Naive B cell (primary cell): ENCODE measurements at regions not wholly inside any gene's neighbourhood (a gene's known extent, or its start where the extent isn't known, plus 50 kb on each side); places are given as distances from the start of the nearest gene placed in this dataset.

Experiments
- ATAC-seq, 2 donors: fragments of 150-1000 bp; cut with Tn5 transposase; 2 replicates each; pipeline ENCODE4 v1.10.0; 2021; ENCODE audit warnings: low read depth in 2 of 2, mild to moderate bottlenecking in 2 of 2, moderate library complexity in 2 of 2
- DNase-seq: peaks from one replicate; pipeline ENCODE4 v3.0.0; 2022
- H3K27ac Mint-ChIP-seq, 6 donors: one replicate each; pipeline ENCODE4 v1.8.0; 2020 to 2022; ENCODE audit warnings: mild to moderate bottlenecking in 6 of 6, mixed read lengths in 6 of 6, moderate library complexity in 5 of 6, inconsistent platforms in 2 of 6
- H3K27me3 Mint-ChIP-seq, 3 donors: one replicate each; pipeline ENCODE4 v1.8.0; 2021 to 2022; ENCODE audit warnings: mixed read lengths in 3 of 3, mild to moderate bottlenecking in 1 of 3
- H3K36me3 Mint-ChIP-seq, 2 donors: one replicate each; pipeline ENCODE4 v1.8.0; 2020 to 2022; ENCODE audit warnings: mixed read lengths in 2 of 2, inconsistent platforms in 1 of 2, mild to moderate bottlenecking in 1 of 2
- H3K4me1 Mint-ChIP-seq, 3 donors: one replicate each; pipeline ENCODE4 v1.8.0; 2020 to 2022; ENCODE audit warnings: mixed read lengths in 3 of 3, inconsistent platforms in 1 of 3, mild to moderate bottlenecking in 1 of 3, moderate library complexity in 1 of 3
- H3K4me3 Mint-ChIP-seq, 8 donors: one replicate each; pipeline ENCODE4 v1.8.0; 2020 to 2022; ENCODE audit warnings: mild to moderate bottlenecking in 8 of 8, mixed read lengths in 8 of 8, moderate library complexity in 8 of 8, inconsistent platforms in 2 of 8
- H3K9me3 Mint-ChIP-seq, 7 donors: one replicate each; pipeline ENCODE4 v1.8.0; 2020 to 2022; ENCODE audit warnings: mixed read lengths in 7 of 7, mild to moderate bottlenecking in 5 of 7, inconsistent platforms in 2 of 7, moderate library complexity in 1 of 7

DNA sequence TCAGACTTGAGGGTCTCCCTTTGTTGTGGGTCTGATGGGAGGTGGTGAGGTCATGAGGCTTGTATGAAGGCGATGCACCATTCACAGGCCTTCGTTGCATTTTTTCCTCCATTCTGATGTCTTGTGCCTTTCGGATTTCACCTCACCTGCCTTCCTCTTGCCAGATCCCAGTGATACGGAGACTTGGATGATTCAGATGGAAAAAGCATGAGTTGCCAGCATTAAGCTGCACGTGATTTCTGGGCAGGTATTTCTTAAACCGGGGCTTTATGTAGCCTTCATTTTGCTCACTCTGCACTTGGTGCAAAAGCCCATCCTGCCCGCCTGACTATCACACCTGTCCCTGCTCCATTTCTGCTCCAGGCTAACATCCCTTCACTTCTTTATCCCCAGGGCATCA, 216.7 kb downstream of the SNX19 start:
- DNase-seq (no peak), ATAC-seq (no peak)
- no peak overlapping the region for H3K4me3 Mint-ChIP-seq
- H3K9me3 Mint-ChIP-seq = peaks cover 0 to 6% (median 2%) of the 10 kb centered on the region in 7 donors
- no peak overlapping the region for H3K27ac Mint-ChIP-seq
- no peaks in the 10 kb centered on the region for H3K36me3 Mint-ChIP-seq
- peaks cover 0 to 6% (median 5%) of the 10 kb centered on the region in 3 donors for H3K27me3 Mint-ChIP-seq
- H3K4me1 Mint-ChIP-seq = no peaks in the 10 kb centered on the region

DNA sequence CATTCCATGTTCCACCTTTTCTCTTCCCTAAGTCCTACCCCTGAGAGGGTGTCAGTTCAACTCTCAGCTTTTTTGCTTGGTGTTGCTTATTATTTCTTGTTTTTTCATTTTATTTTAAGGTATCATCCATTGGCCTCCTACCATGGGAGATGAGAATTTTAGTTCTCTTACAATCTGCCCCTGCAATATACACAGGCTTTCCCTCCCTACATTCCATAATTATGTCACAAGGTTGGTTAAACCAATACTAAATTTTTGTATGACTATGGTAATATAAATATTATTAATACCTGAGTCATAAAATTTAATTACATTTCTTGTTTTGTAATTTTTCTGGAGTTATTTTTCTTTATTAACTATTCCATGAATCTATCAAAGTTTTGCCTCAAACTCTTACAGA, 216.2 kb downstream of the SNX19 start:
- peaks cover 0 to 6% (median 2%) of the 10 kb centered on the region in 7 donors for H3K9me3 Mint-ChIP-seq

GRCh38 chr11:130703489-130704190, 212.6 kb downstream of the SNX19 start:
- H3K36me3 Mint-ChIP-seq = no peaks in the 10 kb centered on the region
- H3K4me1 Mint-ChIP-seq = no peaks in the 10 kb centered on the region
- ATAC-seq (no peak), DNase-seq (no peak)
- H3K27me3 Mint-ChIP-seq = peaks cover 7 to 16% (median 11%) of the 10 kb centered on the region in 3 donors
- H3K27ac Mint-ChIP-seq = no peak overlapping the region
- H3K4me3 Mint-ChIP-seq = peak overlapping the region in 1 of 8 donors; percentile 2
- peaks cover 0 to 6% (median 4%) of the 10 kb centered on the region in 7 donors for H3K9me3 Mint-ChIP-seq

More for the DNA sequence above, 216.2 kb downstream of the SNX19 start:
- Mint-ChIP-seq H3K27ac (no peak overlapping the region), H3K36me3 (no peaks in the 10 kb centered on the region), H3K4me3 (no peak overlapping the region), H3K4me1 (no peaks in the 10 kb centered on the region), H3K27me3 (peaks cover 0 to 6% (median 5%) of the 10 kb centered on the region in 3 donors)
- DNase-seq (no peak), ATAC-seq (no peak)

GRCh38 chr11:130705670-130706421, 210.4 kb downstream of the SNX19 start:
- Mint-ChIP-seq H3K4me1 (no peaks in the 10 kb centered on the region), H3K27ac (peak overlapping the region in 2 of 6 donors; percentile 5 to 41), H3K4me3 (no peak overlapping the region), H3K27me3 (peaks cover 7 to 16% (median 11%) of the 10 kb centered on the region in 3 donors), H3K36me3 (no peaks in the 10 kb centered on the region), H3K9me3 (peaks cover 0 to 6% (median 4%) of the 10 kb centered on the region in 7 donors)
- no peak for ATAC-seq
- DNase-seq = no peak

DNA sequence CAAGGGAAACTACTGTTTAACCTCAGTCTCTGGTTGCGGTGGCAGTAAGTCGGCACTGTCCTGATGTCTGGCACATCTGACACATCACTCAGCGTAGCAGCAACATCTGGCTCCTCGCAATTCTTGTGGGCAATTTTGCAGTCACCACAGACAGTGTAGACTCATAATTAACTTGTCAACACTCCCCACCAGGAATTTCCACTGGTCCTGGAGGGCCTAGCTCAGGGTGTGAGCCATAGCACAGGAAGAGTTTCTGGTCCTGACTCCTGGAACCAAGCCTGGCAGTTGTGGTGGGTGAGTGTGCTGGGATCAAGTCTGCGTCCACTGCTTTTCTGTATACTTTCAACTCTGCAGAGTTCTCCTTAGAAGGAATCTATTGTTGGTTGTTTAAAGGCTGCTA, 209.7 kb downstream of the SNX19 start:
- H3K27ac Mint-ChIP-seq = no peak overlapping the region
- peaks cover 0 to 5% (median 2%) of the 10 kb centered on the region in 7 donors for H3K9me3 Mint-ChIP-seq
- no peaks in the 10 kb centered on the region for H3K36me3 Mint-ChIP-seq
- no peak overlapping the region for H3K4me3 Mint-ChIP-seq
- ATAC-seq (no peak), DNase-seq (no peak)
- no peaks in the 10 kb centered on the region for H3K4me1 Mint-ChIP-seq
- peaks cover 7 to 16% (median 11%) of the 10 kb centered on the region in 3 donors for H3K27me3 Mint-ChIP-seq

DNA sequence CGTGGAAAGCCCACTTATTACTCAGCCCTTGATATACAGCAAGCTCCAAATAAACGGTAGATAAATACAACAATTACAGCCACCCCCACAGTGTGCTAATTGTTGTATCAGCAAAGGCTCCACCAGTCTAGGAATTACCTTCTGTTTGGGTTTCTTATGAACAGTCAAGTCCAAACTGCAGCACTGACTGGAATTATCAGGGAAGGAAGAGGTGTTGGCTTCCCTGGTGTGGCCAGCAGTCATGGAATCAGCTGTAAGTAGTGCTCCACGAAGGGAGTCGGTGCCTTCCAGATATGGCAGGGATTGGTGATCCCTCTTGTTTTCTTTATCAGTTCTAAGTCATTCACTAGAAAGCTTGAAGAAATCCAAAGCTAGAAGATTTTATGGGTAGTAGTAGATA, 209.1 kb downstream of the SNX19 start:
- H3K27ac Mint-ChIP-seq = no peak overlapping the region
- peaks cover 7 to 16% (median 9%) of the 10 kb centered on the region in 3 donors for H3K27me3 Mint-ChIP-seq
- no peak for DNase-seq
- H3K4me1 Mint-ChIP-seq = no peaks in the 10 kb centered on the region
- no peak for ATAC-seq
- H3K36me3 Mint-ChIP-seq = no peaks in the 10 kb centered on the region
- no peak overlapping the region for H3K4me3 Mint-ChIP-seq
- peaks cover 0 to 5% (median 2%) of the 10 kb centered on the region in 7 donors for H3K9me3 Mint-ChIP-seq

DNA sequence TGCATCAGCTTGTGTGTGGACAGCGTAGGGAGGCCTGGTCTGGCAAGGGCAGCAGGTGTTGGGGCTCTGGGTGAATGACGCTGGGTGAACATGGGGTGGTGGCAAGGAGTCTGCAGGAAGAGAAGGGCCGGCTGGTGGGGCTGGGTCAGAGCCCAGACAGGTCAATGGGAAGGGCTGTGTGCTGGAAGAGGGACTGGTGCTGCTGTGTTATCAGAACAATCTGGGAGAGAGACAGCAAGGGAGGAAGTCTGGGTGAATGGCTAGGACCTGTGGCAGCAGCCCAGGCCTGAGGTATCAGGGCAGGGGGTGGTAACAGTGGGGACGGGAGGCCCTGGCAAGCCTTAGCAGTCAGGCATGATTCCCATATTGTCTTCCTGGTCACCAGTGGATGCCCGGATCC, 206.7 kb downstream of the SNX19 start:
- DNase-seq = no peak
- Mint-ChIP-seq H3K27ac (no peak overlapping the region), H3K4me3 (no peak overlapping the region), H3K9me3 (peaks cover 0 to 5% (median 0%) of the 10 kb centered on the region in 7 donors), H3K36me3 (no peaks in the 10 kb centered on the region), H3K4me1 (no peaks in the 10 kb centered on the region), H3K27me3 (peaks cover 7 to 21% (median 13%) of the 10 kb centered on the region in 3 donors)
- no peak for ATAC-seq

- Mint-ChIP-seq H3K27ac (no peak overlapping the region), H3K4me1 (no peaks in the 10 kb centered on the region), H3K27me3 (peaks cover 7 to 21% (median 13%) of the 10 kb centered on the region in 3 donors), H3K36me3 (no peaks in the 10 kb centered on the region), H3K4me3 (no peak overlapping the region), H3K9me3 (peaks cover 0 to 5% (median 0%) of the 10 kb centered on the region in 7 donors)
- DNase-seq (no peak), ATAC-seq (no peak)
Observed at GRCh38 chr11:130710021-130710420, 206.3 kb downstream of the SNX19 start.

DNA sequence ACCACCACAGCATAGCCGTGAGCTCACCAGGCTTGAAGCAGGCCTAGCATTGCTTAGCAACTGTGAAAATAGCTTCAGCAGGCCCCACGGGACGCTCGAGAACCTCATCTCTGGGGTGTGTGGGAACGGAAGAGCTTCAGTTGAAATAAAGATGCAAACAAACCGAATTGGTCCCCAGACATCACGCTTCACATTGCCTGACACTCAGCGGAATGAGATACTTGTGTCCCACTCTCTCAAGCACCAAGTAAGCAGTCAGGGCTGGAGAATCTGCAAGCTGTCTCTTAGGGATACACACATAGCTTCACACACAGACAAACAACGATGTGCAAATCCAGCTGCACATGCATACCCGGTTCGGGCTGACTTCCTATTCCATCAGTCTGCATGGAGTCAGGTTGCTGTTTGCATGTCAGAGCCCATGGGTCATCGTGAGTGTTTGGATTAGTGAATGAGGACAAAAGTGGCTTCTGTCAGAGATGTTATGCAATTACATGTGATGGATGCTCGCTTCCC, 205.7 kb downstream of the SNX19 start:
- DNase-seq = no peak
- no peaks in the 10 kb centered on the region for H3K4me1 Mint-ChIP-seq

GRCh38 chr11:130711193-130711592, 205.1 kb downstream of the SNX19 start:
- Mint-ChIP-seq H3K36me3 (no peaks in the 10 kb centered on the region), H3K27me3 (peaks cover 0 to 11% (median 8%) of the 10 kb centered on the region in 3 donors), H3K27ac (no peak overlapping the region), H3K9me3 (peaks cover 0 to 4% (median 0%) of the 10 kb centered on the region in 7 donors), H3K4me3 (no peak overlapping the region), H3K4me1 (no peaks in the 10 kb centered on the region)
- ATAC-seq (no peak), DNase-seq (no peak)

More for the DNA sequence above, 205.7 kb downstream of the SNX19 start:
- ATAC-seq = no peak
- H3K27ac Mint-ChIP-seq = no peak overlapping the region
- peaks cover 0 to 5% (median 0%) of the 10 kb centered on the region in 7 donors for H3K9me3 Mint-ChIP-seq
- peaks cover 6 to 17% (median 13%) of the 10 kb centered on the region in 3 donors for H3K27me3 Mint-ChIP-seq
- H3K4me3 Mint-ChIP-seq = no peak overlapping the region
- H3K36me3 Mint-ChIP-seq = no peaks in the 10 kb centered on the region

DNA sequence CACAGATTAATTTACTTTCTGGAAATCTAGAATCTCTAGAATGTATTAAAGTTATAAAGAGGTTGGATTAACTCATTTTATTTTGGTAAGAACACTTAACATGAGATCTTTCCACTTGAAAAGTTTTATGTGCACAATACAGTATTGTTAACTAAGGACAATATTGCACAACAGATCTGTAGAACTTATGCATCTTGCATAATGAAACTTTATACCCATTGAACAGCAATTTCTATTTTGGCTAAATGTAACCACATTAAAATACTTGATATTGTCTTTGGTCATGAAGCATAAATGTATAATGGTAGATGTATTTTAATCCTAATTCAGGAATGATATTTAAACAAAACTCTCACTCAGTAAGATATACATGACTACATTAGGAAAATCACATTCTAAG, 203.8 kb downstream of the SNX19 start:
- H3K4me1 Mint-ChIP-seq = no peaks in the 10 kb centered on the region
- no peak overlapping the region for H3K4me3 Mint-ChIP-seq
- H3K9me3 Mint-ChIP-seq = peaks cover 0 to 4% (median 0%) of the 10 kb centered on the region in 7 donors
- no peak for DNase-seq
- no peaks in the 10 kb centered on the region for H3K36me3 Mint-ChIP-seq
- peaks cover 7 to 9% (median 7%) of the 10 kb centered on the region in 3 donors for H3K27me3 Mint-ChIP-seq
- ATAC-seq = no peak
- H3K27ac Mint-ChIP-seq = no peak overlapping the region

DNA sequence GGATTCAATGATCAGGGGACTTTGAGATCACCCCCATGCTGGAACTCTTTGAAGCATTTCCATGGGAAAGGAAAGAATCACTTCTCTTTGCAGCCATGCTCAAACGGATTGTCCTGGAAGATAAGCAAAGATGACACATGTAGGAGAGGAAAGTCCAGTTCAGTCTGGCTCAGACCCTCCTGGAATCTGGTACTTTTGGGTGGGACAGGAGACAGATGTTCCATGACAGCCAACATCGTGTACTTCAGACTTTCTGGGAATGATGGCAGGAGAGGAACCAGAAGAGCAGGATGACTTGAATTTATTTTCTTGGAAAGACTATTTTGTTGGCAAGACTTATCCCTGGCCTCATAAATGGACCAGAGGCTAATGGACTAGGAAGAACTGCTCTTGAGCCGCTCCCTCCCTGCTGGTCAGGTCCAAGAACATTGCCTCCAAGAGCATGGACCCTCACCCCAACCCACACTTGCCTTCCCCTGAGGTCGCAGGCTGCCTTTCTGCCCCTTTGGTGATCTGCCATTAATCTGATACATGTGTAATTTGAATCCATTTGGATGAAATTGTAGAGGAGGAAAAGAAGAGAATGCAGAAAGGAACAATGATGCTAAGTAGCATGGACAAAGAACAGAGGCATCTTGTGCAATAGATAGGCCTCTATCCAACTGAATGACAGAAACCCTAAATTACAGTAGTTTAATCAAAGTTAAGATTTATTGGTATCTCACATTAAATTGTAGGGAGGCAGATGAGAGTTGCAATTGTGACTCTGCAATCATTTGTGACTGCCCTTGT, 201.0 kb downstream of the SNX19 start:
- H3K27ac Mint-ChIP-seq = no peak overlapping the region
- no peaks in the 10 kb centered on the region for H3K4me1 Mint-ChIP-seq
- H3K27me3 Mint-ChIP-seq = peaks cover 7 to 9% (median 7%) of the 10 kb centered on the region in 3 donors
- ATAC-seq (no peak), DNase-seq (no peak)
- H3K9me3 Mint-ChIP-seq = peaks cover 0 to 3% (median 0%) of the 10 kb centered on the region in 7 donors
- H3K36me3 Mint-ChIP-seq = no peaks in the 10 kb centered on the region
- no peak overlapping the region for H3K4me3 Mint-ChIP-seq

DNA sequence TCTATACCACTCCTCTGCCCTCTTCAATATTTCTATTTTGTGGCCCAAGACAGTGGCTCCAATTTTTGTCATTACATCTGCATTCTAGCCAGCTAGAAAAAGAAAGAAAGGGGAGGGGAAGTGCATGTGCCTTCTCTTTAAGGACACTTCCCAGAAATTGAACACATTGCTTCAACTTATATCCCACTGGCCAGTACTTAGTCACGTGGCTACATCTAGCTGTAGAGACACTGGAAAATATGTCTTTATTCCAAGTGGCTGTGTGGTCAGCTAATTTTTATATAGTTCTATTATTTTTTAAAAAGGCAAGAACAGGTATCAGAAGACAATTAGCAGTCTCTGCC, 200.4 kb downstream of the SNX19 start:
- no peak overlapping the region for H3K27ac Mint-ChIP-seq
- H3K36me3 Mint-ChIP-seq = no peaks in the 10 kb centered on the region
- no peaks in the 10 kb centered on the region for H3K4me1 Mint-ChIP-seq
- no peak for DNase-seq
- H3K9me3 Mint-ChIP-seq = peaks cover 0 to 3% (median 0%) of the 10 kb centered on the region in 7 donors
- no peak for ATAC-seq
- H3K27me3 Mint-ChIP-seq = peaks cover 7 to 9% (median 7%) of the 10 kb centered on the region in 3 donors
- H3K4me3 Mint-ChIP-seq = no peak overlapping the region
